NB4 (cell line): ENCODE measurements at regions not wholly inside any gene's neighbourhood (a gene's known extent, or its start where the extent isn't known, plus 50 kb on each side); places are given as distances from the start of the nearest gene placed in this dataset.

Experiments
- CTCF ChIP-seq: IDR thresholded peaks from one replicate; pipeline ENCODE4 v1.5.1; 2012; ENCODE audit warnings: low read depth, low read length
- MYC ChIP-seq: IDR thresholded peaks from 2 replicates; pipeline ENCODE4 v1.6.1; 2011; ENCODE audit warnings: low read depth, low read length
- POLR2A ChIP-seq: IDR thresholded peaks from 2 replicates; pipeline ENCODE4 v1.6.1; 2011; ENCODE audit warnings: mild to moderate bottlenecking; ENCODE audit not compliant: insufficient read length; ENCODE audit errors: extremely low read depth

GRCh38 chr18:24603151-24603550, 142.7 kb downstream of the HRH4 start:
- no peak for TF ChIP-seq CTCF
- TF ChIP-seq POLR2A, result no peak
- no peak for TF ChIP-seq MYC
